ENCODE measurements at regions not wholly inside any gene's neighbourhood (a gene's known extent, or its start where the extent isn't known, plus 50 kb on each side); places are given as distances from the start of the nearest gene placed in this dataset.

DNA sequence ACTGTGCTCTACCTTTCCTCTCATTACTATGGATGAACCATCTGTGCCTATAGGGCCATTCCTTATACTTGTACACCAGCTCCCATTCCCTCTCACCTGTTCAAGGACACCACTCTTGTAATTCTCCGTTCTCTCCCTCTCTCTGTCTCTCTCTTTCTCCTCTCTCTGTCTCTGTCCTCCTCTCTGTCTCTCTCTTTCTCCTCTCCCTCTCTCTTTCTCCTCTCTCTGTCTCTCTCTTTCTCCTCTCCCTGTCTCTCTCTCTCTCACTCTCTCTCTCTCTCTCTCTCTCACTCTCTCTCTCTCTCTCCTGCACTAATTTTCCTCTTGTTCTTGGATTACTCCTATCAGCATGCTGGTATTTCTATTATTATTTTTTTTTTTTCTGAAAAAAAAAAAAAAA is 78.9 kb upstream of the RMDN2 start:
- DNase-seq (ENCODE audit: low spot score): no peak

DNA sequence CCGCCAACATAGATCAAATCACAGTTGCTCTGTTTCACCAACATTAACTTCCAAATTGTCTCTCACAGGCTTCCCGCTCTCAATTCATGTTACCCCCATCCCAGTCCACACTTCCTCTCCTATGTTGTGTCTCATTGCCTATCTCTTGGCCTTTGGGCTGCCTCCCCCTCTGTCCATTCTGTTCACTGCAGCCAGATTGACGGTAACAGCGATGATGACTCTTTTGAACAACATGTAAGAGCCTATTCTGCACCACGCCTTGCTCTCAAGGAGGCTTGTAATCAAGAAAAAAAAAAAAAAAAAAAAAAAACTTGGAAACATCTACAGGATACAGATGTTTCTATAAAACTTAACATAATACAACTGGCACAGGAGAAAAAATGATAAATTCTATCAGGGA is 77.3 kb upstream of the RMDN2 start:
- Histone ChIP-seq H3K9me3 (ENCODE audit: control insufficient read depth in 4 of 4, low read length in 3 of 4) (no peaks in the 10 kb centered on the region), H3K27ac (ENCODE audit: low read depth in 1 of 2, low read length in 2 of 2) (no peak overlapping the region), H3K4me1 (ENCODE audit: control insufficient read depth in 4 of 4, insufficient read depth in 4 of 4, low read length in 3 of 4) (no peaks in the 10 kb centered on the region), H3K4me3 (ENCODE audit: low read depth in 1 of 3, low read length in 3 of 3) (no peak overlapping the region), H3K27me3 (ENCODE audit: control insufficient read depth in 4 of 4, insufficient read depth in 4 of 4, low read length in 3 of 4) (no peaks in the 10 kb centered on the region), H3K36me3 (ENCODE audit: control insufficient read depth in 4 of 4, insufficient read depth in 3 of 4, low read depth in 1 of 4, low read length in 3 of 4) (no peaks in the 10 kb centered on the region), H3K9ac (ENCODE audit: low read depth in 1 of 2, low read length in 2 of 2) (no peak overlapping the region)
- no peak for TF ChIP-seq FOXA2 (IDR thresholded peaks at IDR 0.05)
- DNase-seq (ENCODE audit: low spot score): no peak
- WGBS: 96% methylated on average over 5 of the region's 5 CpGs

More for the DNA sequence above, 78.9 kb upstream of the RMDN2 start:
- 90% methylated on average over 1 of the region's 1 CpG for WGBS
- no peaks in the 10 kb centered on the region for H3K4me1 ChIP-seq (ENCODE audit: control insufficient read depth in 4 of 4, insufficient read depth in 4 of 4, low read length in 3 of 4)
- no peak for TF ChIP-seq TAF1 (conservative IDR thresholded peaks at IDR 0.05)
- H3K9me3 ChIP-seq (ENCODE audit: control insufficient read depth in 4 of 4, low read length in 3 of 4): no peaks in the 10 kb centered on the region
- H3K27ac ChIP-seq (ENCODE audit: low read depth in 1 of 2, low read length in 2 of 2): no peak overlapping the region
- no peaks in the 10 kb centered on the region for H3K27me3 ChIP-seq (ENCODE audit: control insufficient read depth in 4 of 4, insufficient read depth in 4 of 4, low read length in 3 of 4)
- H3K9ac ChIP-seq (ENCODE audit: low read depth in 1 of 2, low read length in 2 of 2): no peak overlapping the region
- no peaks in the 10 kb centered on the region for H3K36me3 ChIP-seq (ENCODE audit: control insufficient read depth in 4 of 4, insufficient read depth in 3 of 4, low read depth in 1 of 4, low read length in 3 of 4)
- no peak overlapping the region for H3K4me3 ChIP-seq (ENCODE audit: low read depth in 1 of 3, low read length in 3 of 3)

DNA sequence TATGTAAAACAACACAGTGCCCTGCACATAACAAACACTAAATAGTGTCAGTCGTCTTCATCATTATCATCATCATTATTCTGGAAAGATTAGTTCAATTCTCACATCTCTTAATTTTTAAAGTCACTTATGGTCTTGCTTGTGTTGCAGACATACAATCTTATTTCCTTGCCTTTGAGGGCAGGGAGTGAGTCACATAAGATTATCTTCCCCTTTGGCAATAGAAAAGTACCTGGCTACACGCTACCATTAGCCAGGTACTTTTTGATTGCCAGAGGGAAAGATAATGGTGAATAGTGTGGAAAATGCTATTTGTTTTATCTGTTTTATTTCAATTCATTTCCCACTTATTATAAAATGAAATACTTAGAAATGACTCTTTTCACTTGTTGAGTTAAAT is 76.6 kb upstream of the RMDN2 start:
- no peaks in the 10 kb centered on the region for H3K9me3 ChIP-seq (ENCODE audit: control insufficient read depth in 4 of 4, low read length in 3 of 4)
- no peaks in the 10 kb centered on the region for H3K27me3 ChIP-seq (ENCODE audit: control insufficient read depth in 4 of 4, insufficient read depth in 4 of 4, low read length in 3 of 4)
- 84% methylated on average over 2 of the region's 2 CpGs for WGBS
- H3K36me3 ChIP-seq (ENCODE audit: control insufficient read depth in 4 of 4, insufficient read depth in 3 of 4, low read depth in 1 of 4, low read length in 3 of 4): no peaks in the 10 kb centered on the region
- TF ChIP-seq JUND (IDR thresholded peaks at IDR 0.05) (no peak), SP1 (IDR thresholded peaks at IDR 0.05) (no peak), RAD21 (IDR thresholded peaks at IDR 0.05) (no peak), HNF4A (conservative IDR thresholded peaks at IDR 0.05) (no peak), FOXA1 (IDR thresholded peaks at IDR 0.05) (no peak), RXRA (IDR thresholded peaks at IDR 0.05) (no peak), NR2F2 (IDR thresholded peaks at IDR 0.05) (no peak), EGR1 (IDR thresholded peaks at IDR 0.05; ENCODE audit: low read depth in 2 of 2) (no peak)
- TF ChIP-seq, protein P1, sequence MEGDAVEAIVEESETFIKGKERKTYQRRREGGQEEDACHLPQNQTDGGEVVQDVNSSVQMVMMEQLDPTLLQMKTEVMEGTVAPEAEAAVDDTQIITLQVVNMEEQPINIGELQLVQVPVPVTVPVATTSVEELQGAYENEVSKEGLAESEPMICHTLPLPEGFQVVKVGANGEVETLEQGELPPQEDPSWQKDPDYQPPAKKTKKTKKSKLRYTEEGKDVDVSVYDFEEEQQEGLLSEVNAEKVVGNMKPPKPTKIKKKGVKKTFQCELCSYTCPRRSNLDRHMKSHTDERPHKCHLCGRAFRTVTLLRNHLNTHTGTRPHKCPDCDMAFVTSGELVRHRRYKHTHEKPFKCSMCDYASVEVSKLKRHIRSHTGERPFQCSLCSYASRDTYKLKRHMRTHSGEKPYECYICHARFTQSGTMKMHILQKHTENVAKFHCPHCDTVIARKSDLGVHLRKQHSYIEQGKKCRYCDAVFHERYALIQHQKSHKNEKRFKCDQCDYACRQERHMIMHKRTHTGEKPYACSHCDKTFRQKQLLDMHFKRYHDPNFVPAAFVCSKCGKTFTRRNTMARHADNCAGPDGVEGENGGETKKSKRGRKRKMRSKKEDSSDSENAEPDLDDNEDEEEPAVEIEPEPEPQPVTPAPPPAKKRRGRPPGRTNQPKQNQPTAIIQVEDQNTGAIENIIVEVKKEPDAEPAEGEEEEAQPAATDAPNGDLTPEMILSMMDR (IDR thresholded peaks at IDR 0.05; ENCODE audit: low read depth, low read length, missing input control): no peak
- TF ChIP-seq, protein P2, sequence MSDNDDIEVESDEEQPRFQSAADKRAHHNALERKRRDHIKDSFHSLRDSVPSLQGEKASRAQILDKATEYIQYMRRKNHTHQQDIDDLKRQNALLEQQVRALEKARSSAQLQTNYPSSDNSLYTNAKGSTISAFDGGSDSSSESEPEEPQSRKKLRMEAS (IDR thresholded peaks at IDR 0.05): no peak
- TF ChIP-seq, protein P3, sequence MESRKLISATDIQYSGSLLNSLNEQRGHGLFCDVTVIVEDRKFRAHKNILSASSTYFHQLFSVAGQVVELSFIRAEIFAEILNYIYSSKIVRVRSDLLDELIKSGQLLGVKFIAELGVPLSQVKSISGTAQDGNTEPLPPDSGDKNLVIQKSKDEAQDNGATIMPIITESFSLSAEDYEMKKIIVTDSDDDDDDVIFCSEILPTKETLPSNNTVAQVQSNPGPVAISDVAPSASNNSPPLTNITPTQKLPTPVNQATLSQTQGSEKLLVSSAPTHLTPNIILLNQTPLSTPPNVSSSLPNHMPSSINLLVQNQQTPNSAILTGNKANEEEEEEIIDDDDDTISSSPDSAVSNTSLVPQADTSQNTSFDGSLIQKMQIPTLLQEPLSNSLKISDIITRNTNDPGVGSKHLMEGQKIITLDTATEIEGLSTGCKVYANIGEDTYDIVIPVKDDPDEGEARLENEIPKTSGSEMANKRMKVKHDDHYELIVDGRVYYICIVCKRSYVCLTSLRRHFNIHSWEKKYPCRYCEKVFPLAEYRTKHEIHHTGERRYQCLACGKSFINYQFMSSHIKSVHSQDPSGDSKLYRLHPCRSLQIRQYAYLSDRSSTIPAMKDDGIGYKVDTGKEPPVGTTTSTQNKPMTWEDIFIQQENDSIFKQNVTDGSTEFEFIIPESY (IDR thresholded peaks at IDR 0.05): no peak
- no peak overlapping the region for H3K4me3 ChIP-seq (ENCODE audit: low read depth in 1 of 3, low read length in 3 of 3)
- no peak overlapping the region for H3K9ac ChIP-seq (ENCODE audit: low read depth in 1 of 2, low read length in 2 of 2)
- no peak overlapping the region for H3K27ac ChIP-seq (ENCODE audit: low read depth in 1 of 2, low read length in 2 of 2)
- no peak for DNase-seq (ENCODE audit: low spot score)
- H3K4me1 ChIP-seq (ENCODE audit: control insufficient read depth in 4 of 4, insufficient read depth in 4 of 4, low read length in 3 of 4): no peaks in the 10 kb centered on the region
